Calu3 (cell line): ENCODE measurements at regions not wholly inside any gene's neighbourhood (a gene's known extent, or its start where the extent isn't known, plus 50 kb on each side); places are given as distances from the start of the nearest gene placed in this dataset.

ENCODE experiments used
- BruUV-seq: library from RNA; stranded (reverse); fragments of 400-500 nt; replicated peaks from 2 replicates; lab custom pipeline; 2021; lab: Mats Ljungman, UMichigan
- CTCF ChIA-PET: fragments of 300-600 bp; sonication (Branson Sonifier 250); formaldehyde crosslinking; loops from one replicate; lab custom pipeline; 2022; ENCODE audit warnings: antibody characterized with exemption; lab: Charles Lee
- DNase-seq: peaks from one replicate; pipeline ENCODE4 v3.0.0; 2022
- H3K27ac Mint-ChIP-seq: one replicate; pipeline ENCODE4 v1.8.0; 2022; ENCODE audit warnings: mixed read lengths; ENCODE audit not compliant: unreplicated experiment
- H3K27me3 Mint-ChIP-seq: one replicate; pipeline ENCODE4 v1.8.0; 2022; ENCODE audit warnings: mixed read lengths; ENCODE audit not compliant: unreplicated experiment
- H3K36me3 Mint-ChIP-seq: one replicate; pipeline ENCODE4 v1.8.0; 2022; ENCODE audit warnings: mild to moderate bottlenecking, moderate library complexity, mixed read lengths; ENCODE audit not compliant: insufficient read depth, unreplicated experiment
- H3K4me1 Mint-ChIP-seq: one replicate; pipeline ENCODE4 v1.8.0; 2022; ENCODE audit warnings: mild to moderate bottlenecking, low read depth, mixed read lengths; ENCODE audit not compliant: unreplicated experiment
- H3K4me3 Mint-ChIP-seq: one replicate; pipeline ENCODE4 v1.8.0; 2022; ENCODE audit warnings: mild to moderate bottlenecking, low read depth, moderate library complexity, mixed read lengths; ENCODE audit not compliant: unreplicated experiment
- H3K9me3 Mint-ChIP-seq: one replicate; pipeline ENCODE4 v1.8.0; 2022; ENCODE audit warnings: low read depth, mixed read lengths; ENCODE audit not compliant: unreplicated experiment
- intact Hi-C: fragments of 100-400 bp; cut with micrococcal nuclease; formaldehyde crosslinking; loops from one replicate; pipeline ENCODE4 v1.10.0; 2022; ENCODE audit not compliant: unreplicated experiment
- TF ChIP-seq, protein P1 (sequence below): fragments of 200-600 bp; IDR thresholded peaks from one replicate; pipeline ENCODE4 v1.8.0; 2022; ENCODE audit warnings: antibody characterized with exemption; ENCODE audit not compliant: unreplicated experiment

DNA sequence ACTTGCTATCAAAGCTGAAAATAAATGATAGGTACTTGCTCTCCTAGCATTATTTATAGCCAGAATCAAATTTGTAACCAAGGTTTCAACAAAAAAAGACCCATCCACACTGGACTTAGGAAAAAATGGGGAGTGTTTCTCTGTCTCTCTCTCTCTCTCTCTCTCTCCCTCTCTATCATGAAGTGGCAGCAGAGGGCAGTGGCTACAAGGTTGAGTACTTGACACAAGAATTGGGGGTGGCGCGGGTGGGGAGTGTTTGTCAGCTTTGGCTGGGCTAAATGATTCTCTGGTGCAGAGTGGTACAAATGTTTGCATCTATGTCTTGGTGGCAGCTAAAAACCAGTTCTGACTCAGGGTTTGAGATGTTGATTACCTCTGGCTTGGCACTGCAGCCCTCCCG, 85.0 kb downstream of the RBM43 start:
- CTCF ChIA-PET, result interaction anchor here (0.7 to 1.0 kb wide), 2 partner anchors 21 to 367 kb away, joined by 3 to 6 read pairs; no protein-coding TSS in a partner anchor
- H3K27ac Mint-ChIP-seq, result no peak overlapping the region

DNA sequence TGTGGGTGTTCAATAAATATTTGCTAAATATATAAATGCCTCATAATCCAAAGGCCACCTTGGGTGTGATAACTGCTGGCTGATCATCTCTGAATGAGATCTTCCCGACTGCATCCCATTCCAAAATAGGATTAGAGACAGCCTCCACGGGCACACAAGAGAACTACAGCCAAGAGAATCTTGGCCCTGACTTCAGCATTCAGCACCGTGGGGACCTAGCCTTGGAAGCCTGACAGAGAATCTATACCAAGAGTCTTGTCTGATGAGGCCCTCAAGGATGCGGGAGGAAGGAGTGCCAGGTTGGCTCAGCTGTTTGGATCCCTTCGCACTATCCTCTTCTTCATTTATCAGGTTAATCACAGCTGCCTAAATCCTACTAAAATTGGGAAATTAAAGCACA, 85.8 kb downstream of the RBM43 start:
- no peak for DNase-seq
- CTCF ChIA-PET, result no interaction called here
- no TSS peak for BruUV-seq
- intact Hi-C loops, result loop anchor here (10.0 kb wide), 1 partner anchor 1581 kb away; no protein-coding TSS in a partner anchor
- no peak overlapping the region for H3K4me3 Mint-ChIP-seq
- H3K27me3 Mint-ChIP-seq, result peaks cover 42% of the 10 kb centered on the region
- H3K4me1 Mint-ChIP-seq, result no peaks in the 10 kb centered on the region
- H3K36me3 Mint-ChIP-seq, result no peaks in the 10 kb centered on the region
- TF ChIP-seq, protein P1, sequence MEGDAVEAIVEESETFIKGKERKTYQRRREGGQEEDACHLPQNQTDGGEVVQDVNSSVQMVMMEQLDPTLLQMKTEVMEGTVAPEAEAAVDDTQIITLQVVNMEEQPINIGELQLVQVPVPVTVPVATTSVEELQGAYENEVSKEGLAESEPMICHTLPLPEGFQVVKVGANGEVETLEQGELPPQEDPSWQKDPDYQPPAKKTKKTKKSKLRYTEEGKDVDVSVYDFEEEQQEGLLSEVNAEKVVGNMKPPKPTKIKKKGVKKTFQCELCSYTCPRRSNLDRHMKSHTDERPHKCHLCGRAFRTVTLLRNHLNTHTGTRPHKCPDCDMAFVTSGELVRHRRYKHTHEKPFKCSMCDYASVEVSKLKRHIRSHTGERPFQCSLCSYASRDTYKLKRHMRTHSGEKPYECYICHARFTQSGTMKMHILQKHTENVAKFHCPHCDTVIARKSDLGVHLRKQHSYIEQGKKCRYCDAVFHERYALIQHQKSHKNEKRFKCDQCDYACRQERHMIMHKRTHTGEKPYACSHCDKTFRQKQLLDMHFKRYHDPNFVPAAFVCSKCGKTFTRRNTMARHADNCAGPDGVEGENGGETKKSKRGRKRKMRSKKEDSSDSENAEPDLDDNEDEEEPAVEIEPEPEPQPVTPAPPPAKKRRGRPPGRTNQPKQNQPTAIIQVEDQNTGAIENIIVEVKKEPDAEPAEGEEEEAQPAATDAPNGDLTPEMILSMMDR, result no peak
- H3K27ac Mint-ChIP-seq, result no peak overlapping the region
- no peaks in the 10 kb centered on the region for H3K9me3 Mint-ChIP-seq

More for the DNA sequence above, 85.0 kb downstream of the RBM43 start:
- TF ChIP-seq, protein P1, result no peak
- no TSS peak for BruUV-seq
- Mint-ChIP-seq H3K4me1 (no peaks in the 10 kb centered on the region), H3K4me3 (no peak overlapping the region), H3K36me3 (no peaks in the 10 kb centered on the region), H3K27me3 (peaks cover 48% of the 10 kb centered on the region), H3K9me3 (no peaks in the 10 kb centered on the region)
- intact Hi-C loops, result loop anchor here (10.0 kb wide), 1 partner anchor 1582 kb away; no protein-coding TSS in a partner anchor
- no peak for DNase-seq

DNA sequence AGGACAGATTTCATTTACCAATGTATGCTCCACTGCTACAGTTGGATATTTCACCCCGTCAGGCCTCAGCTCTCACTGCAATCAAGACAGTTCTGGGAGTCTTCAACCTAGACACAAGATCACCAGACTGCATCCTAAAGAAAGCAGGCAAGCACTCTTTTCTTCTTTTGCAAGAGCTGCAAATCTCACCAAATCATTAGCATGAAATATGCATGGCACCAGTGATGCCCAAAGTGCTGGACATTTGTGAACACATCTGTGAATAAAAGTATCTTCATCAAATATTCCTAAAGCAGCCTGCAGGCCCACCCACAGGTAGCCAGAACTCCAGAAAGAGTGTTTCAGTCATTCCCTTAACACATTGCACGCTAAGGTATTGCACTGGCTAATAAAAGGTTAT, 87.5 kb downstream of the RBM43 start:
- TF ChIP-seq, protein P1, result no peak
- peaks cover 42% of the 10 kb centered on the region for H3K27me3 Mint-ChIP-seq
- DNase-seq, result no peak
- H3K4me1 Mint-ChIP-seq, result no peaks in the 10 kb centered on the region
- no peaks in the 10 kb centered on the region for H3K36me3 Mint-ChIP-seq
- no peak overlapping the region for H3K27ac Mint-ChIP-seq
- intact Hi-C loops, result loop anchor here (10.0 kb wide), 1 partner anchor 1579 kb away; no protein-coding TSS in a partner anchor
- BruUV-seq, result no TSS peak
- CTCF ChIA-PET, result interaction anchor here (0.6 kb wide), 1 partner anchor 236 kb away, joined by 5 read pairs; no protein-coding TSS in a partner anchor
- no peak overlapping the region for H3K4me3 Mint-ChIP-seq
- H3K9me3 Mint-ChIP-seq, result no peaks in the 10 kb centered on the region

DNA sequence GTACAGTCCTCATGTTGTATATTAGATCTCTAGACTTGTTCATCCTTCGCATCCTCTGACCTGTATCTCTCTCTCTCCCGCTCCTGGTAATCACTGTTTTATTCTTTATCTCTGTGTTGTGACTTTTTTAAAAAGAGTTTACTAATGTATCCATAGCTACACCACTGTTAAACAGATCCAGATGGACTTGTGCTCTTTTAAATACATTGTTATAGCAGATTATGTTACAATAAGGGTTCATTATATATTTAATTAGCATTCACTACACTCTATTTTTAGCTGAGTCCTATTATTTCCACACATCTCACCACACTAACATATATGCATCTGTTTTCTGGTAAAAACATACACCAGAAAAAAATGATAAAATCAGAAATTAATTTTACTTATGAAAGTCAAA, 90.5 kb downstream of the RBM43 start:
- Mint-ChIP-seq H3K9me3 (no peaks in the 10 kb centered on the region), H3K27me3 (peaks cover 26% of the 10 kb centered on the region), H3K36me3 (no peaks in the 10 kb centered on the region), H3K4me3 (no peak overlapping the region), H3K4me1 (no peaks in the 10 kb centered on the region), H3K27ac (no peak overlapping the region)
- TF ChIP-seq, protein P1, result no peak
- CTCF ChIA-PET, result interaction anchor here (0.7 kb wide), 1 partner anchor 1356 kb away, joined by 3 read pairs; no protein-coding TSS in a partner anchor
- BruUV-seq, result no TSS peak
- no peak for DNase-seq
- intact Hi-C loops, result loop anchor here (10.0 kb wide), 1 partner anchor 1576 kb away; no protein-coding TSS in a partner anchor
